H9 (cell line): ENCODE measurements at regions not wholly inside any gene's neighbourhood (a gene's known extent, or its start where the extent isn't known, plus 50 kb on each side); places are given as distances from the start of the nearest gene placed in this dataset.

ENCODE experiments used
- DNase-seq: peaks from one replicate; pipeline ENCODE4 v3.0.0-alpha.2; 2017
- H2AFZ ChIP-seq: one replicate; pipeline ENCODE4 v1.6.1; 2013; ENCODE audit warnings: mild to moderate bottlenecking, low read length, control low read depth, moderate library complexity
- H2AK5ac ChIP-seq: 2 replicates; pipeline ENCODE4 v1.6.1; 2013; ENCODE audit warnings: low read length, control low read depth, mixed read lengths; ENCODE audit not compliant: insufficient read length
- H2BK120ac ChIP-seq: one replicate; pipeline ENCODE4 v1.6.1; 2013; ENCODE audit warnings: low read depth, mild to moderate bottlenecking, low read length, control low read depth, inconsistent platforms; ENCODE audit not compliant: poor library complexity, severe bottlenecking
- H2BK12ac ChIP-seq: 2 replicates; pipeline ENCODE4 v1.6.1; 2013; ENCODE audit warnings: low read length, control low read depth, mixed read lengths, low read depth; ENCODE audit not compliant: insufficient read length
- H2BK15ac ChIP-seq: 2 replicates; pipeline ENCODE4 v1.6.1; 2013; ENCODE audit warnings: low read depth, low read length, control low read depth
- H2BK20ac ChIP-seq: one replicate; pipeline ENCODE4 v1.6.1; 2013; ENCODE audit warnings: low read depth, mild to moderate bottlenecking, low read length, control low read depth, inconsistent platforms; ENCODE audit not compliant: poor library complexity, severe bottlenecking
- H2BK5ac ChIP-seq: 2 replicates; pipeline ENCODE4 v1.6.1; 2013; ENCODE audit warnings: low read length, control low read depth, mixed read lengths; ENCODE audit not compliant: insufficient read length
- H3K14ac ChIP-seq: 2 replicates; pipeline ENCODE4 v1.6.1; 2013; ENCODE audit warnings: low read length, control low read depth; ENCODE audit not compliant: insufficient read depth
- H3K18ac ChIP-seq: 2 replicates; pipeline ENCODE4 v1.6.1; 2013; ENCODE audit warnings: low read depth, mild to moderate bottlenecking, mixed read lengths, low read length, control low read depth; ENCODE audit not compliant: insufficient read length
- H3K23ac ChIP-seq: 2 replicates; pipeline ENCODE4 v1.6.1; 2013; ENCODE audit warnings: low read length, control low read depth, mixed read lengths, low read depth; ENCODE audit not compliant: insufficient read length
- H3K23me2 ChIP-seq: 2 replicates; pipeline ENCODE4 v1.6.1; 2013; ENCODE audit warnings: low read depth, mild to moderate bottlenecking, mixed read lengths, low read length, control low read depth; ENCODE audit not compliant: insufficient read length, poor library complexity, severe bottlenecking
- H3K27ac ChIP-seq: 2 replicates; pipeline ENCODE4 v1.5.1; 2013; ENCODE audit warnings: low read length, control low read depth, mixed read lengths, low read depth; ENCODE audit not compliant: insufficient read length
- H3K27me3 ChIP-seq: 2 replicates; pipeline ENCODE4 v1.6.1; 2013; ENCODE audit warnings: low read length, control low read depth, inconsistent platforms; ENCODE audit not compliant: insufficient read depth
- H3K4ac ChIP-seq: 2 replicates; pipeline ENCODE4 v1.6.1; 2013; ENCODE audit warnings: low read depth, mild to moderate bottlenecking, control low read depth, inconsistent platforms, low read length, moderate library complexity
- H3K4me1 ChIP-seq: 2 replicates; pipeline ENCODE4 v1.6.1; 2013; ENCODE audit warnings: low read length, control low read depth, inconsistent platforms; ENCODE audit not compliant: insufficient read depth
- H3K4me2 ChIP-seq: 2 replicates; pipeline ENCODE4 v1.6.1; 2013; ENCODE audit warnings: low read length, control low read depth, mixed read lengths; ENCODE audit not compliant: insufficient read length, insufficient read depth
- H3K56ac ChIP-seq: 2 replicates; pipeline ENCODE4 v1.6.1; 2013; ENCODE audit warnings: low read depth, mild to moderate bottlenecking, mixed read lengths, low read length, control low read depth; ENCODE audit not compliant: insufficient read length
- H3K79me1 ChIP-seq: 2 replicates; pipeline ENCODE4 v1.6.1; 2013; ENCODE audit warnings: low read depth, mild to moderate bottlenecking, moderate library complexity, low read length, control low read depth, inconsistent platforms; ENCODE audit not compliant: insufficient read depth, poor library complexity, severe bottlenecking
- H3K79me2 ChIP-seq: 2 replicates; pipeline ENCODE4 v1.6.1; 2013; ENCODE audit warnings: low read length, control low read depth, inconsistent platforms; ENCODE audit not compliant: insufficient read depth
- H3K9ac ChIP-seq: 2 replicates; pipeline ENCODE4 v1.6.1; 2013; ENCODE audit warnings: low read length, control low read depth, mixed read lengths; ENCODE audit not compliant: insufficient read length; ENCODE audit errors: extremely low read depth
- H3K9me3 ChIP-seq: one replicate; pipeline ENCODE4 v1.6.1; 2013; ENCODE audit warnings: low read depth, low read length, inconsistent platforms; ENCODE audit not compliant: control insufficient read depth
- H3T11ph ChIP-seq: one replicate; pipeline ENCODE4 v1.6.1; 2013; ENCODE audit warnings: mild to moderate bottlenecking, low read length, control low read depth, inconsistent platforms
- H4K20me1 ChIP-seq: one replicate; pipeline ENCODE4 v1.6.1; 2013; ENCODE audit not compliant: control insufficient read depth, insufficient read length, insufficient read depth
- H4K5ac ChIP-seq: 2 replicates; pipeline ENCODE4 v1.6.1; 2013; ENCODE audit warnings: low read depth, mild to moderate bottlenecking, mixed read lengths, low read length, control low read depth; ENCODE audit not compliant: insufficient read length
- H4K8ac ChIP-seq: replicated peaks from 2 replicates; pipeline ENCODE4 v1.6.1; 2013; ENCODE audit warnings: low read length, control low read depth, mixed read lengths, low read depth; ENCODE audit not compliant: insufficient read length
- H4K91ac ChIP-seq: 2 replicates; pipeline ENCODE4 v1.6.1; 2013; ENCODE audit warnings: low read depth, mild to moderate bottlenecking, moderate library complexity, mixed read lengths, low read length, control low read depth; ENCODE audit not compliant: insufficient read length
- H3K27ac Mint-ChIP-seq, 3 experiments: 2 replicates in 2 of 3; 3 replicates in 1 of 3; pipeline ENCODE4 v1.8.0; 2020 to 2021; ENCODE audit warnings: mixed read lengths in 3 of 3, mild to moderate bottlenecking in 1 of 3, moderate library complexity in 1 of 3
- H3K27me3 Mint-ChIP-seq: 2 replicates; pipeline ENCODE4 v1.8.0; 2021; ENCODE audit warnings: low read depth, mild to moderate bottlenecking, moderate library complexity, mixed read lengths
- H3K36me3 Mint-ChIP-seq, 3 experiments: 2 replicates in 2 of 3; 3 replicates in 1 of 3; pipeline ENCODE4 v1.8.0; 2020 to 2021; ENCODE audit warnings: low read depth in 3 of 3, mixed read lengths in 3 of 3; ENCODE audit not compliant: insufficient read depth in 1 of 3
- H3K4me1 Mint-ChIP-seq, 2 experiments: 2 replicates each; pipeline ENCODE4 v1.8.0; 2020; ENCODE audit warnings: mixed read lengths in 2 of 2
- H3K4me3 Mint-ChIP-seq, 2 experiments: 2 replicates in 1 of 2; 3 replicates in 1 of 2; pipeline ENCODE4 v1.8.0; 2020 to 2021; ENCODE audit warnings: mild to moderate bottlenecking in 2 of 2, mixed read lengths in 2 of 2, moderate library complexity in 1 of 2
- H3K9me3 Mint-ChIP-seq, 2 experiments: 2 replicates in 1 of 2; 3 replicates in 1 of 2; pipeline ENCODE4 v1.8.0; 2020; ENCODE audit warnings: mild to moderate bottlenecking in 2 of 2, mixed read lengths in 2 of 2, moderate library complexity in 1 of 2
- WGBS: extraction: QIAGEN DNeasy Blood & Tissue Kit; methylation state at CpG from one replicate; pipeline ENCODE4 v1.1.7; 2013; ENCODE audit warnings: missing lambda C conversion rate, low lambda C conversion rate, mixed read lengths; ENCODE audit not compliant: insufficient read length; ENCODE audit errors: extremely low coverage; 5-methylcytosine and 5-hydroxymethylcytosine counted together
- TF ChIP-seq, protein P1 (sequence below): fragments of 200-600 bp; sonication (generic); conservative IDR thresholded peaks from 3 replicates; pipeline ENCODE4 v1.8.0; 2021; ENCODE audit warnings: antibody characterized with exemption, mild to moderate bottlenecking

DNA sequence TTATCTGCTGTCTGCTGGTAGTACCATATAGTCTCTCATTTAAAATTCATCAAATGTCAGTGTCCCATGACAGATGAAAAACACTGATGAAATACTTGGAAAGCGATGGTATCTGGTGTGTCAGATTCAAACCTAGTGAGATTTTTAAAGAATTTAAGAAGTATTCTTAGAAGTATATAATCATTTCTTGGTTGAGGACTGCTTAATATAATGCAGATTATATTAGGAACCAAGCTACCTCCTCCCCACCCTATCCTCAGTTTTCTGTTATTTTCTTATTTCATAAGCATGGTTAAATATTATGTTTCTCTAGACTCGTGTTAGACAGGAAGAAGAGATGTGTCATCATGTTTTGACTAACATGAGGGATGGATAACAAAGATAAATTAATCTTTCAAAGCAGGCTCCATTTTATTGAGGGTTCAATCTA, 118.5 kb downstream of the GLUD2 start:
- no CpG with 5 or more reads among the region's 2 CpGs for WGBS

More for the DNA sequence above, 118.5 kb downstream of the GLUD2 start:
- no peak overlapping the region for H3K23ac ChIP-seq
- no peak overlapping the region for H3T11ph ChIP-seq
- H3K4me2 ChIP-seq, result no peak overlapping the region
- no peaks in the 10 kb centered on the region for H3K27me3 ChIP-seq
- Mint-ChIP-seq H3K9me3 (peaks cover 58 to 68% of the 10 kb centered on the region in 2 experiments), H3K4me1 (peaks cover 6 to 11% of the 10 kb centered on the region in 2 experiments), H3K27me3 (no peaks in the 10 kb centered on the region; the same call in 1 of the 2 replicates), H3K4me3 (no peak overlapping the region), H3K27ac (no peak overlapping the region), H3K36me3 (no peaks in the 10 kb centered on the region; a peak in 1 of 7 replicates)
- TF ChIP-seq, protein P1, sequence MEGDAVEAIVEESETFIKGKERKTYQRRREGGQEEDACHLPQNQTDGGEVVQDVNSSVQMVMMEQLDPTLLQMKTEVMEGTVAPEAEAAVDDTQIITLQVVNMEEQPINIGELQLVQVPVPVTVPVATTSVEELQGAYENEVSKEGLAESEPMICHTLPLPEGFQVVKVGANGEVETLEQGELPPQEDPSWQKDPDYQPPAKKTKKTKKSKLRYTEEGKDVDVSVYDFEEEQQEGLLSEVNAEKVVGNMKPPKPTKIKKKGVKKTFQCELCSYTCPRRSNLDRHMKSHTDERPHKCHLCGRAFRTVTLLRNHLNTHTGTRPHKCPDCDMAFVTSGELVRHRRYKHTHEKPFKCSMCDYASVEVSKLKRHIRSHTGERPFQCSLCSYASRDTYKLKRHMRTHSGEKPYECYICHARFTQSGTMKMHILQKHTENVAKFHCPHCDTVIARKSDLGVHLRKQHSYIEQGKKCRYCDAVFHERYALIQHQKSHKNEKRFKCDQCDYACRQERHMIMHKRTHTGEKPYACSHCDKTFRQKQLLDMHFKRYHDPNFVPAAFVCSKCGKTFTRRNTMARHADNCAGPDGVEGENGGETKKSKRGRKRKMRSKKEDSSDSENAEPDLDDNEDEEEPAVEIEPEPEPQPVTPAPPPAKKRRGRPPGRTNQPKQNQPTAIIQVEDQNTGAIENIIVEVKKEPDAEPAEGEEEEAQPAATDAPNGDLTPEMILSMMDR, result no peak
- H3K27ac ChIP-seq, result no peak overlapping the region
- H3K79me2 ChIP-seq, result no peaks in the 10 kb centered on the region
- no peaks in the 10 kb centered on the region for H4K20me1 ChIP-seq
- no peaks in the 10 kb centered on the region for H3K4me1 ChIP-seq
- no peak overlapping the region for H3K4ac ChIP-seq
- no peak overlapping the region for H2BK5ac ChIP-seq
- H3K14ac ChIP-seq, result no peak overlapping the region
- no peak overlapping the region for H2AK5ac ChIP-seq
- no peak overlapping the region for H2BK12ac ChIP-seq
- no peak overlapping the region for H2BK15ac ChIP-seq
- no peak overlapping the region for H2BK120ac ChIP-seq
- H2BK20ac ChIP-seq, result no peak overlapping the region
- no peak overlapping the region for H4K5ac ChIP-seq
- H3K9me3 ChIP-seq, result peaks cover 7% of the 10 kb centered on the region
- no peaks in the 10 kb centered on the region for H3K23me2 ChIP-seq
- no peak overlapping the region for H4K91ac ChIP-seq
- no peaks in the 10 kb centered on the region for H3K79me1 ChIP-seq
- DNase-seq, result no peak
- H3K18ac ChIP-seq, result no peak overlapping the region
- H3K56ac ChIP-seq, result no peak overlapping the region
- H3K9ac ChIP-seq, result no peak overlapping the region
- H4K8ac ChIP-seq, result no peak overlapping the region
- H2AFZ ChIP-seq, result no peak overlapping the region
